T-helper 1 cell treated with Interleukin-12 subunit alpha and Interleukin-12 subunit beta and Interleukin-4 antibody, amounts not matched to agents 30 ng/mL and 1 ng/mL, for 36 hours (primary cell): ENCODE measurements at regions not wholly inside any gene's neighbourhood (a gene's known extent, or its start where the extent isn't known, plus 50 kb on each side); places are given as distances from the start of the nearest gene placed in this dataset.

Source experiments
- intact Hi-C: fragments of 100-400 bp; cut with micrococcal nuclease; formaldehyde crosslinking; loops from one replicate; pipeline ENCODE4 v1.15.1; 2024

- intact Hi-C loops = no loop called here
Measured at GRCh38 chr16:80305410-80305809, 235.4 kb upstream of the DYNLRB2 start.

DNA sequence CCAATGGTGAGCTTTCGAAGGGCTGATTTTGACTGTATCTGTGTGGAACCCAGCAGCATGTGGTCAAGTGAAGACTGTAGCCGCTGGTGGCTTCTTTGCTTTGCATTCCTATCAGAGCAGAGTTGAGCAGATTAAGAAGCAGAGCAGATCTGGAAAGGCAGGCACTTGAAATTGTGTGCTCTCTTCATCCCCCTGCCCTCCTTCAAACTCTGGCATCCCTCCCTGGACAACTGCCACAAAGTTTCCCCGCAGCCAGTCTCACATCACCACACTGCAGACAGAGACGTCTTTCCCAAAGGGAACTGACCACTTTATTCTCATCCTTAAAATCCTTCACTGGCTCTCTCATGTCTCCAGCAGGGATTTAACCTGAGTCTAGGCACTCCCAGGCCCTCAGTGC, 237.1 kb upstream of the DYNLRB2 start:
- intact Hi-C loops = no loop called here

DNA sequence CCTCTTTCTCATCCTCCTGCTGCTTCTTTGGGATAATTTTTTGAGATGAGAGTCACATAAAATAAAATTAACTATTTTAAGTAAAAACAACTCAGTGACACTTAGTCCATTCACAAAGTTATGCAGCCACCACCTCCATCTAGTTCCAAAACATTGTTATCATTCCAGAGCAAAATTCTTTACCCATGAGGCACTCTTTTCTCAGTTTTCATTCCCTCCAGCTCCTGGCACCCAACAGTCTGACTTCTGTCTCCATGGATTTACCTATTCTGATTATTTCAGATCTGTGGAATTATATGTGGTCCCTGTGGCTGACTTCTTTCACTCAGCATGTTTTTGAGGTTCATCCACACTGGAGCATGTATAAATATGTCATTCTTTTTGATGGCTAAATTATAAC, 239.9 kb upstream of the DYNLRB2 start:
- intact Hi-C loops = no loop called here

DNA sequence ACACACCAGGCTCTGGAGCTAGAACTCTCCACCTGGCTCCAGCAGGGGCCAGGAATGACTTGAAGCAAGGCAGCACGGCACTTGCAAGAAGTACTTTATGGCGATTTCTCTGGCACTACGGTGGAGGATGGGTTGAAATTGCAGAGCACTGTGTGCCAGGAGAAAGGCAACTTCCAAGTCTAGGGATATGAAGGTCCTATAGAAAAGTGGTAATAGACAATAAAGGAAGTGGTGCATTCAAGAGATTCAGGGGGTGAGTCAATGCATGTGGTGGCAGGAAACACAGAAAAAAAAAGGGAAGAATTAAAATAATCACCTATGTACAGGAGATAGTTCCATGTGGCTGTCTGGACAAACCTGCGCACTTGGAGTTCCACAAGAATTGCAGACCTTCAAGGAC, 240.3 kb upstream of the DYNLRB2 start:
- intact Hi-C loops = no loop called here

GRCh38 chr16:80299416-80299815, 241.4 kb upstream of the DYNLRB2 start:
- intact Hi-C loops = no loop called here

DNA sequence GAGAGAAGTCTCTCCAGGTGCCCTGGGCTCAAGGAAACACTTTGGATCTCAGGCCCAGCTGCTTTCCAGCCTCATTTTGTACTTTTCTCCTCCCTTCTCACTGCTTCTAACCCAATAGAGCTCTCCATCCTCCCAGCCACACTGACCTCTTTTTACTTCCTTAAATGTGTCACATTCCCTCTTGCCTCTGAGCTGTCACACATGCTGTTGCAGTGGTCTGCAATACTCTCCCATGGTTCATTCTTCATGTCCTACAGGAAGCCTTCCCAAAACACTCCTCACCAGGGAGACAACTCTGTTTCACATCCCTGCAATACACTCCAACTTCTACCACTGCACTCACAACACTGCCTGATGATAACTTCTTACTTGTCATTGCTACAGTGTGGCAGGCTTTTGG, 242.1 kb upstream of the DYNLRB2 start:
- intact Hi-C loops = no loop called here

- intact Hi-C loops = no loop called here
Measured at GRCh38 chr16:80296034-80296433, 244.8 kb upstream of the DYNLRB2 start.

DNA sequence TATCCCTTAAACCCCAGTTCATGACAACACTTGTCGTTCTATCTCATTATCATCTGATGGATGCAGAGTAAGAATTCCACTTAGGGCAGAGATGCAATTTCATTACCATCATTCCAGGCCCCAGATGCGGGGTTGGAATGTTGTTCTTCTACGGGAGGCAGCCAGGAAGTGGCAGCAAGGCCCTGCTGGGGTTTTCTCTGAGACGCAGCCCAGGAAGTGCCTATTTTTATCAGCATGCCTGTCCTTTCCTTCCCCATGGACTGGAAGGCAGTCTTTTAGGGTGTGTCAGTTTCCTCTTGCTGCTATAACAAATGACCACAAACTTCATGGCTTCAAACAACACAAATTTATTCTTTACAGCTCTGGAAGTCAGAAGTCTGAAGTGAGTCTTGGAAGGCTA, 246.6 kb upstream of the DYNLRB2 start:
- intact Hi-C loops = no loop called here

- intact Hi-C loops = no loop called here
Measured at GRCh38 chr16:80288616-80289015, 252.2 kb upstream of the DYNLRB2 start.

DNA sequence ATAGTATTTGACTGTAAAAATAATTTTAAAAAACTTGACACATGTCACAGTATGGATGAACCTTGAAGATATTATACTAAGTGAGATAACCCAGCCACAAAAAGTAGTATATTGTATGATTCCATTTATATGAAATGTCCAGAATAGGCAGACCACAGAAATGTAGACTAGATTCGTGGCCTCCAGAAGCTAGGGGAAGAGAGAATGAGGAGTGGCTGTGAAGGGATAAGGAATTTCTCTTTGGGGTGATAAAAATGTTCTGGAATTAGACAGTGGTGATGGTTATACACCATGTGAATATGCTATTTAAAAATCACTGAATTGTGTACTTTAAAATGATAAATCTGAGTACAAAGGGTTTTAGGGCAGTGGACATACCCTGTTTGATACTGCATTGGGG, 253.1 kb upstream of the DYNLRB2 start:
- intact Hi-C loops = no loop called here

GRCh38 chr16:80285104-80285503, 255.7 kb upstream of the DYNLRB2 start:
- intact Hi-C loops = no loop called here

GRCh38 chr16:80283466-80284392, 257.1 kb upstream of the DYNLRB2 start:
- intact Hi-C loops = no loop called here

- intact Hi-C loops = no loop called here
Measured at GRCh38 chr16:80280557-80280956, 260.2 kb upstream of the DYNLRB2 start.

DNA sequence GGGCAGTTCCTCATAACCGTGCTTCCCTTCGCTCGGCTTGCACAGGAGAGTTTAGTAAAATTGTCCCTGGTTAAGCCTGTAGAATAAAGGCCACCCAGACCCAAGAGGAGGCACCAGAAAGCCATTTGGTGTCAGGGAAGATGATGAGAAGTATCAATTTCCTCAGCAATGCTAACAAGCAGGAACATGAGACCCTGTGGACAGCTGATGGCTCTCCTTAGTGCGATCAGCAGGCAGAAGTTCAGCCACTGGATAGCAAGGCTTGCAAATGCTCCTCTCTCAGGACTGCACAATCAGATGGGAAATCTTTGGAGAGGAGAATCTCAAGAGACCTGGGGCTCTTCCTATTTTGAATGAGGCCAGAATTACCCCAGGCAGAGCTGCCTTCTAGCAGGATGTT, 261.1 kb upstream of the DYNLRB2 start:
- intact Hi-C loops = no loop called here

DNA sequence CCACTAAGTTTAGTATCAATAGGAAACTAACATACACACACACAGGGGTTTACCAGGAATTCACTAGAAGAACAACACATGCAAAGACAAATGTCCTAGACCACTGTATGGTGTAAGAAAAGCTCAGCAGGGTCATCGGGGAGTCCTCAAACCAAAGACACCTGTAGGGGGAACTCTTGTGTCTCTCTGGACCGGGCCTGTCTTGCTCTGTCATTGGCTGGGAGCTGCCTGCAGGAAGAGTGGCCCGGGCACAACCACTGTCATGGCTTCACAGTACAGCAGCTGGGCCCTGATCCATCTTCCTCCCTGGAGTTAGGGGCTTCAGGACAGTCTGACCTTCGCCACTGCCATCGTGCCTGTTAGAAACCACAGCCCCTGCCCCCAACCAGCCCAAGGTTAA, 263.6 kb upstream of the DYNLRB2 start:
- intact Hi-C loops = no loop called here

DNA sequence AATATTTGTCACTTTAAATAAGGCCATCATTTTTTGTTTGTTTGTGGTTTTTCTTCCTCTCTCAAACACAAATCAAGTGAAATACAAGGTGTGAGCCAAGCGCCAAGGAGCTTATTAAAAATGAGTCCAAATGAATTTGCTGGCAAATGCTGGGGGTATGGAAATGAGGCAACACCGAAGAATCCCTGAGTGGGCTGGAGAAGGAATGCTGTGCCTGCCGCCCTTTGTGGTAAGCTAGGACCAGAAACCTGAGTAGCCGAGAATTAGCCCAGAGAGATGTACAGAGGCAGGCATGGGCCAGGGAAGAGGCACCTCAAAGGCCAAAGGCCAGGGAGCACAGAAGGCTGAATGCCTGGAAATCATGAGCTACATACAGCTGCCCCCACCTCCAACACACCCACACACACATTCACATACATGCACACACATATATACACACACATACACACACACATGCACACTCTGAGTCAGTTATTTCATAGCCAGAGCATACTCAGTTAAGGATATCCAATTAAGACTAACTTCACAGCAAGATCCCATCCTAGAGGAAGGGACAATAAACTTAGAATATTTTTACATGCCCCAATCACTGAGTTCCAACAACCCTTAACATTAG, 266.1 kb upstream of the DYNLRB2 start:
- intact Hi-C loops = no loop called here

DNA sequence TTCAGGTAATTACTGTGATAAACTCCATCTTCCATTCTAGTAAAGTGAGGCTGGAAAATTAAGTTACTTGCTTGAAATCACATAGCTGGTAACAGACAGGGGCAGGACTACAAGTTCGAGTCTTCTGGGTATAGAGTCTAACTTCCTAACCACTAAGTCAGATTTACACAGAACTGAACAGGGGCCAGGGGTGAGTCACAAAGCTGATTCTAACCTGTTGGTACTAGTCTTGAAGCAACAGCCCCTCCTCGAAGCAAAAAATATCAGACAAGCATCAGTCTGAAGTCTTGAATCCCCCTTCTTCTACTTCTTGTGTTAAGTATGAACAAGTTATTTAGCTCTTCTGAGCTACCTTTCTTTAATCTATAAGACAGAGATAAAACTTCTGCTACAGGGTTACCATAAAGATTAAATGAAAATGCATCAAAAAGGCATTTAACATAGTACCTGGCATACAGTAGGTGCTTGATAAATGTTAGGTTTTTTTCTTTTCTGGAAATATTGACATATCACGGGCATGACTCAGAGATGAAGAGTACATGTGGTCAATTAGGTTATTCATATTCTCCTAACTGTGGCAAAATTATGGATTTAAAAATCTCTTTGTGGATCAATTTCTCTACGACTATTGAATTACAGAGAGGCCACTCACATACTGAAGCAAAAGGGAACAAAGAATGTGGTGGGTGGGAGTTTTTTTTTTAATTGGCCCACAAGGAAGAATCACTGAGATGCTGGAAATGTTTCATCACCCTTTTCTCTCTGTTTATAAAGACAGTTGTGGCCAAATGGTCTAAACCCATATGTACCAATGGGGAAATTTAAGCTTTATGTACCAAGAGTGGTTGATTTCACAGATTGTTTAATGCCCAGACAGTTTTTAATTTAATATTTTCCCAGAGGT, 266.9 kb upstream of the DYNLRB2 start:
- intact Hi-C loops = no loop called here

DNA sequence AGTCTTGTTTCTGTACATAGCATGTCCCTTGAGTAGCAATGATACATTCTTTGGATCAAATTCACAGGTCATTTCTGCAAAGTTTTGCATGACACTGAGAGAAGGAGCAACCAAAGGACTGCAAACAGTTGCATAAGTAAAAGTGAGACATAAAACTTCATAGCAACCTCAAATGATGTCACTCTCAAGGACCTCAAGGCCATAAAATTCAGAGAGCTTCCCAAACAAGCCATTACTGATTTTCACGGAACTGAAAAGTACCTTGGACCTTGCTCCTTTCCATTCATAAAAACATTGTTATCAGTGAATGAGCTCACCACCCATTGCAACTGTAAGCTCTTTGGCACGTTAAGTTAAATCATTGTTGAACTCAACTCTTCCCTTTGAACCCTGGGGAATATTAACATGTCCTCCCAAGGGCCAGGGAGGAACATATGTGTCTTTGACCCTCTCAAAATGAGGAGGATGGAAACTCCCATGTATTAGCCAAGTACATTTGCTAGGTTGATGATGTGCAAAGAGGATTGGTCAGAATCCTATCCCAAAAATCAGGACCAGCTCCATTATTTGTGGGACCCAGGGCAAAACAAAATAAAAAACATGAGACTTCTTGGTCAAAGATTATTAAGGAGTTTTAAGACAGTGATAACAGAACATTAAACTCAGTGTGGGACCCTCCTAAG, 275.0 kb upstream of the DYNLRB2 start:
- intact Hi-C loops = no loop called here

DNA sequence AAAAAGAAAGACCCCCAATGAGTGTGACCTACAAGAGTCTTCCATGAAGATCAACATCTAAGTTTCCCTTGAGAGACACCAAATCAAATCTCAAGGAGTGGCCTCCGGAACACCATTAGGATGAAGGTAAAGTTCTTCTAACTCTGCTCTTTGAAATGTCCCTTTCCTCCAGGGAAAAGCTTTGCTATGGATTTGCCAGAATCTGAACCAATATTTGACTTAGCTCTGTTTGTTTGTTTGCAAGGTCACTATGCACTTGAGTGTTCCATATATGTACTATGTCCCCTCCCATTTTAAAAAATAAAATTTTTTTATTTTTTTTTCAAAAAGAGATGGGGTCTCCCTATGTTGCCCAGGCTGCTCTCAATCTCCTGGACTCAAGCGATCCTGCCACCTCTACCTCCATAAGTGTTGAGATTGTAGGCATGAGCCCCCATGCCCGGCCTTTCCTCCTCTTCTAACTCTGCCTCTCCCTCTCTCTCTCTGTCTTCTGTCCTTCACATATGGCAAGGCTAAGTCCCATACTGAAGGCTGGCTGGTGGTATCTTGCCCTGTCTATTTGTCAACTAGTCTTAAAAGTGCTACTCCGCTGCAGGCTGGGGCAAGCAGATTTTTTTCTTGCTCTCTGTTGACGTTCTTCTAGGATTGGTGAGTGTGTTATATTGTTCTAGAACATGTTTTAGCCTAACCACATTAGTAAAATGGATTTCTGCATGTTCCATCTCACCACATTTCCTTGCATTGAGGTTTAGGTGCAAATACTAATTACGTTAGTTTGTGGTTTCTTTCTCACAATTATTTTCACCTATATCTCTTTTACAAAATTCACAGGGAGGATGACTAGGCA, 276.7 kb upstream of the DYNLRB2 start:
- intact Hi-C loops = no loop called here

- intact Hi-C loops = no loop called here
Measured at GRCh38 chr16:80263181-80263823, 277.5 kb upstream of the DYNLRB2 start.
